RKO (cell line): ENCODE measurements at regions not wholly inside any gene's neighbourhood (a gene's known extent, or its start where the extent isn't known, plus 50 kb on each side); places are given as distances from the start of the nearest gene placed in this dataset.

Experiments
- DNase-seq: peaks from one replicate; pipeline ENCODE4 v3.0.0-alpha.2; 2016; ENCODE audit warnings: low spot score

- DNase-seq = no peak
These were observed 83.2 kb upstream of the EYA2 start for GRCh38 chr20:46811224-46812084.

- DNase-seq = peak; percentile 71
These were observed 80.0 kb upstream of the EYA2 start for GRCh38 chr20:46814366-46815232.

DNA sequence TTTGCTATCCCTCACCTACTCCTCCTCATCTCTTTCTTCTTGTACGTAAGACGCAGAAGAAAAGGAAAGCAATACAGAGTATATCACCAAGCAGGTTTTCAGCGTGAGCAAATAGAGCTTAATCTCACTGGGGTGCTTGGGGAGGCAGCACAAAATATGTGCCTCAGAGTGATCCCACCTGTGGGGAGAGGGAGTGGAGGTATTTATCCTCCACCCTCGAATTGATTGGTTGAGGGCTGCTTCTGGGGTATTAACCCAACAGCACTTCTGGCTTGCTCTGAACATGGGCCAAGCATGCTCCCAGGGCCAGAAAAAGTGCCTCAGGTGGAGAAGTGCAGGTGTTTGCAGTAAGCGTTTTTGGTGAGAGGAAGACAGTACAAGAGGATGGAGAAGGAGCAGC is 78.5 kb upstream of the EYA2 start:
- DNase-seq = no peak

- DNase-seq = no peak
These were observed 77.6 kb upstream of the EYA2 start for GRCh38 chr20:46816886-46817638.

DNA sequence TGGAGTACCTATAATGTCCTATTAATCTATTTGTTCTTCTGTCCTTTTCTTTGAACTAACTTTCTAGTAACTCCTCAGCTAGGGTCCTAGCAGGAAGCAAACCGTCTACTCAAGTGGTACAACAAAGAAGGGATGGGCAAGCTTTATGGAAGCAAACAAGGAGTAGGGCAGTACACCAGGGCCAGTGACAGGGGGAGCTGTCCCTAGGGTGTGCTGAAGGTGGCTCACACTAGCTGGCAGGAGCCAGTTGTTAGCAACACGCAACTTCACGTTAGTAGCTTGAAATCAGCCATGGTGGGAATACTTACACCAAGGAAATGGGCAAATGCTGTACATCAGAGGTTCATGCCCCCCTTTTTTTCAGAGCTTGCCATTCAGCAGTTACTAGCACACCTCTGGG is 74.0 kb upstream of the EYA2 start:
- DNase-seq = peak; percentile 55

GRCh38 chr20:46823271-46823751 is 71.3 kb upstream of the EYA2 start:
- no peak for DNase-seq

- no peak for DNase-seq
These were observed 70.9 kb upstream of the EYA2 start for GRCh38 chr20:46823753-46824152.

- DNase-seq = no peak
These were observed 68.2 kb upstream of the EYA2 start for GRCh38 chr20:46826343-46826984.

DNA sequence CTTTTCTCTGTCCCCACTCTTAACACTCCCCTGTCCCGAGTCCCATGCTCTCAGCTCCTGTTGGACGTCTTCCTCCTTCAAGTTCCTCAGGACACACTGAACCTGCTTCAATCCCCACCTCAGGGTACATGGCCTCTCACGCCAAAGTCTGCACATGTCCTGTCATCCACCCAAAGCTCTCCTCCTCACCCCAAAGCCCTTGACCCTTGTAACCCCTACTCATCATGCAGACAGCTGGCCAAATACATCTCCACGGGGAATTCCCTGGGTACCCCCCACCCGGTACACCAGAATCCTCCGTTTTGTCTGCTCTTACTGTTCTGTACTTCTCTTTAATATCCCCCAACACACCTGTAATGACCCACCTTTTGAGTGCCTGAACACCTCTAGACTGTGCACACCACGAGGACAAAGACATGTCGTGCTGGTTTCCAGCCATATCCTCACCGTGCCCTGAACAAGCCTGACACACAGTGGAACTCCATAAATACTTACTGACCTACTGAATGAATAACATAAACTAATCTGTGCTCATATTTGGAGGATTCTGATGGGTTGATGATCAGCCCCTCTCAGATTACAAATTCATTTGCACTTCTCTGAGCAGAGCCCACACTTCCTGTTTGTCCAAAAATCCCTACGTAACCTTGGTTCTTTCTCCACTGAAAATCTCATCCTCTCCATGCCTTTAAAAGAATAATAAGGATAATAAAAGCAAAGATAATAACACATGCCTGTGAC is 66.8 kb upstream of the EYA2 start:
- DNase-seq = no peak

DNA sequence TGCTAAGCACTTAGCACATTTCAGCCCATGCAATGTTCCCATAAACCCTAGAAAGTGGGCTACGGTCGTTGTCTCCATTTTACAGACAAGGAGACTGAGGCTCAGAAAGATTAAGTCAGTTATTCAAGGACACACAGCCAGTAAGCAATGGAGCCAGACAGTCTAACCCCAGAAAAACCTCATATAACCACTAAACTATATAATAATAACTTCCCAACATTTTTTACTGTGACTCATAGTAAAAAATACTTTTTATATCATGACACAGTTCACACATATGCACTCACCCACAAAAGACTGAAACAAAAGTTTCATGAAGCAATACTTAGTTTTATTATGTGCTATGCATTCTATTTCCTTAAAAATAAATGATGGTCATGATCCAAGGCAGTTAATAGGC is 66.2 kb upstream of the EYA2 start:
- DNase-seq = no peak

DNA sequence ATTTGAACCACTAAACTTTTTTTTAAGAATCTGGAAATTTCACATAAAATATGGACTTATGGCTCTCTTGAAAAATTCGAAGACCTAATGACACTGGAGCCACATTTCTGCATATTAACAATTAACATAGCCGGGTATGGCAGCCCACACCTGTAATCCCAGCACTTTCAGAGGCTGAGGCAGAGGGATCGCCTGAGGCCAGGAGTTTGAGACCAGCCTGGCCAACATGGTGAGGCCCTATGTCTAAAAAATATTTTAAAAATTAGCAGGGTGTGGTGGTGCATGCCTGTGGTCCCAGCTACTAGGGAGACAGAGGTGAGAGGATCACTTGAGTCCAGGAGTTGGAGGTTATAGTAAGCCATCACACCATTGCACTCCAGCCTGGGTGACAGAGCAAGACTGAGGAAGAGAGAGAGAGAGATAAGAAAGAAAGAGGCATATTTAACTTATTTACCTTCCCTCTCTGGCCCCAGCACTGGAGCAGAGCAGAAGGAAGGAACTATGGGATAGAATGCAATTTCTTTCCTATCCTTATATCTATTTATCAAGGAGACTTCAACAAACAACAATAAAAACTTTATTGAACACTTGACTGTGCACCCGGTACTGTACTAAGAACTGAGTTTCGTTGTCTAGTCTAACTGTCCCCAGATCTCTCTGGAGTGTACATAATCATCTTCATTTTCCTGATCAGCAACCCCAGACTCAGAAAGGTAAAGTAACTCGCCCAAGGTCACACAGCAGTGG is 63.6 kb upstream of the EYA2 start:
- DNase-seq = no peak

GRCh38 chr20:46831633-46832011 is 63.0 kb upstream of the EYA2 start:
- DNase-seq = no peak

DNA sequence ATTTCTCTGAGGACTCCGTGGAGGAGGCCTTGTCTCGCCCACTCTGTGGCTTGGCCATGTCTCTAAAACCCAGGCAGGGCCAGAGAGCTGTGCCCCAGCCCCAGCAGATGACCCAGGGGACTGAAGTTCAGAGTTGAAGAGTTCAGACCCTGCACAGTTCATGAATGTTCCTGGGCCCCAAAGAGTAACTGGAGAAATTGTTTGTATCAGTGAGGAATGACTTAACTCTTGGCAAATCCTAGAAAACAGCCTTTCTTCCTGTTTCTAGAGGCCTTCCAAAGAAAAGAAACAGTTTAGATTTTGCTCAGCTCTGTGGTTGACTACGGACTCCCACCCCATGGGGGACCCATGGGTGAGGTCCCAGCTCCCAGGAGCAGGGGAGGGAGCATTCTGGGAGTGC is 62.1 kb upstream of the EYA2 start:
- DNase-seq = no peak

GRCh38 chr20:46833360-46833759 is 61.3 kb upstream of the EYA2 start:
- DNase-seq = no peak

- peak; percentile 15 for DNase-seq
These were observed 59.2 kb upstream of the EYA2 start for GRCh38 chr20:46835418-46835817.

GRCh38 chr20:46837083-46837482 is 57.6 kb upstream of the EYA2 start:
- DNase-seq = no peak

- no peak for DNase-seq
These were observed 56.6 kb upstream of the EYA2 start for GRCh38 chr20:46838011-46838410.

GRCh38 chr20:46840054-46840729 is 54.5 kb upstream of the EYA2 start:
- no peak for DNase-seq
